Lung microvascular endothelial cell (primary cell): ENCODE measurements at regions not wholly inside any gene's neighbourhood (a gene's known extent, or its start where the extent isn't known, plus 50 kb on each side); places are given as distances from the start of the nearest gene placed in this dataset.

Experiments used
- DNase-seq, 2 donors: peaks; one replicate each; pipeline versions ENCODE4 v3.0.0 to v3.0.0-alpha.2; 2010; ENCODE audit warnings: low read depth in 2 of 2

DNA sequence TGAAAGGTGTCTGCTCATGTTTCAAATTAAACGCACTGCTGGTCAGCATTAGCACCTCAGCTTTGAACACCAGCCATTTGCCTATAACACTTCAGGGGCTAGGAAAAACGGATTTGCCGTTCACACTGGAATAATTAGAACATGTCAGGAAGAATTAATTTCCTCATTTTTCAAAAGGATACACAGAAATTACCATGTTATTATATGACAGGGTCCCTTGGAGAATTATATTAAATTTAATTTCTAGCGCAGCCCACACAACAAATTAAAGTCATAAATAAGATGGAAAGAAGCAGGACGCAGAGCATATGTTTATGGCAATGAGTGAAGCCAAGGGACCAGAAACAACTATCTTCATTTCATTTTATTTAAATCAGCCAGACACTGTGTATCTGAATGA lies 83.8 kb upstream of the SOX6 start:
- no peak for DNase-seq

DNA sequence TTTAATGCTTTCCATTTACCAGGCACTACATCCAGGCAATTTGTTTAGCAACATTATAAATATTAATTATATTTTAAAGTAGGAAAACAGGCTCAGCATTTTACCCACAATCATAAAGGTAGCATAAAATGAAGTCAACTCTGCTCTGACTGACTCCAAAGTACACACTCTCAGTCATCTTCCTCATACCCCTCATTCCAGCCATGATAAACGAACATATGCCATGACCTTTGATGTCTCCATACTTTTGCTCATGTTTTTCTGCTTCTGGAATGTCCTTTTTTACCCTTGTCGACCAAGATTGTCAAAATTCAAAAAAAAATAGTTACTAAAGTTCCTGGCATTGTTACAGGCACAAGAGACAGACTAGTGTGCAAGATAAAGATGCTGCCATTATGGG lies 77.7 kb upstream of the SOX6 start:
- DNase-seq: no peak

DNA sequence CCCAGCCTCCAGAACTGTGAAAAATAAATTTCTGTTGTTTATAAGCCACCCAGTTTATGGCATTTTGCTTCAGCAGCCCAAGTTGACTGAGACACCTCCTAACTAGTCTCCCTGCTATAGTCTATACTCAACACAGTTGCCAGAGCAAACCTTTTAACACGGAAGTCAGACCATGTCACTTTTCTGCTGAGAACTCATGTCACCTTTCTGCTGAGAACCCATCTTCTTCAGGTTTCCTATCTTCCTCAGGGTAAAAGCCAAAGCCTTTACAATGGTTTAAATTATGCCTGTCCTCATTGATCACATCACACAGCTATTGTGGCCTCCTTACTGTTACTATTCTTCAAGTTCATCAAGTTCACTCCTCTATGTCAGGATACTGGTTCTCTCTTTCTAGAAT lies 74.3 kb upstream of the SOX6 start:
- no peak for DNase-seq

DNA sequence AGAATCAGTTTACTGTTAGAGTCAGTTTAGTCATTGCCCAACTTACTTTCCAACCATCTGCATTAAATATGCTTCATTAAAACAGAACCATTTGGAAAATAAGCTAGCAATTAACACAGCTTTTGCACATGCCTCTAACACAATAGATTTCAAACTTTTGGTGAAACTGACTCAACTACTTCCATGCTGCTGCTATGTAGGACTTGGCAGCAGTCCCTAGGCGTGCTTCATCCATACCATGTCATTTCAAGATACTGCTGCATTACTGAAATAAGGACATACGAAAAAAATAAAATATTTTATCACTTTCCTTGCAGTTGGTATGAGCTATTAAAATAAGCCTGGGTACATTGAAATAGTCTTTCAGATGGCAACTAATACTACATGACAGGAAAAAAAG lies 65.5 kb upstream of the SOX6 start:
- no peak for DNase-seq

DNA sequence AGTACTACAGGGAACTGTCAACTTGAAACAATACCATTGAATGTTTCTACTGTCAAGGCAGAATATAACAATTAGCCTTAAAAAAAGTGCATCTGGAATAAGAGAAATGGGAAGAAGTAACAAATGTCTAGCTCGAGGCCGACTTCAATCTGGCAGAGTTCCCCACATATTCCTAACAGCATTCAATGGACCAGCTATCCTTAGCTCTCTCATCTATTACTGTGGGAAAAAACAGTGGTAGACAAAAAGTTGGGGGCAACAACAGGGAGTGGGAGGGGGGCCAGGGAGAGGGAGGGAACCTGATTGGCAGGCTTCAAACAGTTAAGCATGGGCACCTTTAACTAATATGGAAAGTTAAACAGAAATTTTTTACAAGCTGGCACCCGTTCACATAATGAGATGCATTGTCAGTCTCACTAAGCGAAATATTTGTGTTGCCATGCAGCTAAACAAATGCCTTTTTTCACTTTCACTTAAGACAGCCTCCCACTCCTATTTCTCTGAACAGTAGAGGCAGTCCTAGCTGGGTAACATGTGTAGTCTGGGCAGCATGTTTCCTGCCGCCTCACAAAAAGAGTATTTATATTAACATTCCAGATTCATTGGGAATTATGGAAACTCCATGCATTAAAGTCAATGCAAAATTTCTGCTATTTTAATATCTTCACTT lies 62.2 kb upstream of the SOX6 start:
- DNase-seq: no peak

DNA sequence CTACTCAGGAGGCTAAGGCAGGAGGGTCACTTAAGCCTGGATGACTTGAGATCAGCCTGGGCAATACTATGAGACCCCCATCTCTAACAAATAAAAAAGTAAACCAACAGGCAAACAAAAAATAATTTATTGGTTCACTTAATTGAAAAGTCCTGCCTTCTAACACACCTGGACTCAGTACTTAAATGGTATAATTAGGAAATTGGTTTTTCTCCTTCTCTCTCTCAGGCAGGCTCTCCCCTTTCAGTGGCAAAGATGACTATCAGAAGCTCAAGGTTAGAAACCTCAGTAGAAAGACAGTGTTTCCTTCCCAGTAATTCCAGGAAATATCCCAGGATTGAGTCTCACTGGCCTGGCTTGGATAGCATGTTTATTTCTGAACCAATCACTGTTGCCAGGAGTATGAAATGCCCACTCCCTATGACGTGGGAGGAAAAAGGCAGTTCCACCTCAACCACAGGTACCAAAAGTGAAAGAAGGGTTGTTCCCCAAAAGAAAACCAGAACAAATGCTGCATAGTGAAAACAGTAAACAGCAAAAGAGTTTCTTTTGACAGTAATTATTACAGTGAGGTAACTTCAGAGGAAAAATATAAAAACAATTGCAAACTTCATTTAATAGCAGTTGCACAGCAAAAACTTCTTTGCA lies 56.3 kb upstream of the SOX6 start:
- no peak for DNase-seq

DNA sequence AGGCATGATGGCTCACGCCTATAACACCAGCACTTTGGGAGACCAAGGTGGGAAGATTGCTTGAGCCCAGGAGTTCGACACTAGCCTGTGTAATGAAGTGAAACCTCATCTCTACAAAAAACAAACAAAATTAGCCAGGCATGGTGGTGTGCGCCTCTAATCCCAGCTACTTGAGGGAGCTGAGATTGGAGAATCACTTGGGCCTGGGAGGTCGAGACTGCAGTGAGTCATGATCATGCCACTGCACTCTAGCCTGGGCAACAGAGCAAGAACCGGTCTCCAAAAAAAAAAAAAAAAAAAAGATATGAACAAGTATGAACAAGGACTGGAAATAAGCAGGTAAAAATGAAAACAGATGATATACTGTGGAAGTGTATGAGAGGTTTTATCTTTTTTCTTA lies 54.1 kb upstream of the SOX6 start:
- DNase-seq: no peak

DNA sequence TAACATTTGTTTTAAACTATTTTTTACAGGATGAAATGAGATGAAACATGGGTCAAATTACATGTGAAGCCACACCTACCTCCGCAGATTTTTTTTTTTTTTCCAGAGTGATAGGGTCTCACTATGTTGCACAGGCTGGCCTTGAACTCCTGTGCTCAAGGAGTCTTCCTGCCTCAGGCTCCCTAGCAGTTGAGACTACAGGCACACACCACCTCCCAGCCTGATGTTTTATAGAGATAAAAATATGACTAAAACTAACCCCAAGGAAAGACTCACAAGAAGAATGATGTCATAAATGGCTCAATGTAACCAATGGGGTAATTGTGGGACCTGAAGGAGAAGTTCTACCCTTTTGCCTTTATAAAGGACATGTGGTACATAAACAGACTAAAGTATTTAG lies 52.3 kb upstream of the SOX6 start:
- DNase-seq: no peak

DNA sequence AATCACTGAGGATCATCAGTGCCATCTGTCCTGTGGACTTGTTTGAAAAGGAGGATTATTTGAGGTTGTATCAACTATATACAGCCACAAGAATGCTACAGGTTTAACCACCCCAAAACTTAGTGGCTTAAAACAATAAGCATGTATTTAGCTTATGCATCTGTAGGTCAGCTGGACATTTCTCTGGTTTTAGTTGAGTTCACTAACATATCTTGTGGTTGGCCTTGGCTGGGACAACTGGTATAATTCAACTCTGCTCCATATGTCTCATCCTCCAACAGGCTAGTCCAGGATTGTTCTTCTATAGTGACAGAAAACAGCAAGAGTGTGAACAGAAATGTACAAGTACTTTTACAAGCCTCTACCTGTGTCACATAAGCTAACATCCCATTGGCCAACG lies 49.9 kb upstream of the SOX6 start:
- no peak for DNase-seq
